BLaER1 (cell line): ENCODE measurements at regions not wholly inside any gene's neighbourhood (a gene's known extent, or its start where the extent isn't known, plus 50 kb on each side); places are given as distances from the start of the nearest gene placed in this dataset.

ENCODE experiments used
- H3K27ac ChIP-seq: shearing (Covaris generic); formaldehyde crosslinking; 2 replicates; pipeline ENCODE4 v1.8.1; 2022
- H3K27me3 ChIP-seq: shearing (Covaris generic); formaldehyde crosslinking; 2 replicates; pipeline ENCODE4 v1.8.1; 2022
- H3K36me3 ChIP-seq: shearing (Covaris generic); formaldehyde crosslinking; 2 replicates; pipeline ENCODE4 v1.8.1; 2022
- H3K4me1 ChIP-seq: shearing (Covaris generic); formaldehyde crosslinking; 2 replicates; pipeline ENCODE4 v1.8.1; 2022
- H3K4me2 ChIP-seq: shearing (Covaris generic); formaldehyde crosslinking; 2 replicates; pipeline ENCODE4 v1.8.1; 2022
- H3K4me3 ChIP-seq: shearing (Covaris generic); formaldehyde crosslinking; 2 replicates; pipeline ENCODE4 v1.8.1; 2022
- H3K9ac ChIP-seq: shearing (Covaris generic); formaldehyde crosslinking; 2 replicates; pipeline ENCODE4 v1.8.1; 2022
- H3K9me3 ChIP-seq: shearing (Covaris generic); formaldehyde crosslinking; 2 replicates; pipeline ENCODE4 v1.8.1; 2022
- H4K20me1 ChIP-seq: shearing (Covaris generic); formaldehyde crosslinking; 2 replicates; pipeline ENCODE4 v1.8.1; 2022
- Cebpa-rat ChIP-seq: shearing (Covaris generic); IDR thresholded peaks from 2 replicates; pipeline ENCODE4 v1.8.1; 2022

GRCh38 chr9:135224286-135224877 lies 136.9 kb downstream of the OLFM1 start:
- no peaks in the 10 kb centered on the region for H3K27me3 ChIP-seq
- H3K9me3 ChIP-seq, result no peaks in the 10 kb centered on the region
- H3K36me3 ChIP-seq, result no peaks in the 10 kb centered on the region
- no peak; the same call in 1 of the 2 replicates for TF ChIP-seq Cebpa-rat
- H3K4me1 ChIP-seq, result peaks cover 78% of the 10 kb centered on the region
- no peaks in the 10 kb centered on the region for H4K20me1 ChIP-seq
- peak overlapping the region; percentile 93 for H3K4me2 ChIP-seq
- no peak overlapping the region for H3K4me3 ChIP-seq
- H3K9ac ChIP-seq, result no peak overlapping the region
- H3K27ac ChIP-seq, result peak overlapping the region; percentile 8; the same call in 1 of the 2 replicates

GRCh38 chr9:135224921-135225541 lies 137.6 kb downstream of the OLFM1 start:
- peak overlapping the region; percentile 93 for H3K4me2 ChIP-seq

GRCh38 chr9:135225619-135226228 lies 138.3 kb downstream of the OLFM1 start:
- H3K4me1 ChIP-seq, result peaks cover 66% of the 10 kb centered on the region

More at GRCh38 chr9:135224921-135225541, 137.6 kb downstream of the OLFM1 start:
- Histone ChIP-seq H3K9ac (no peak overlapping the region), H3K4me1 (peaks cover 72% of the 10 kb centered on the region), H3K36me3 (no peaks in the 10 kb centered on the region), H3K9me3 (no peaks in the 10 kb centered on the region), H3K27me3 (no peaks in the 10 kb centered on the region), H3K27ac (peak overlapping the region; percentile 8; the same call in 1 of the 2 replicates), H3K4me3 (no peak overlapping the region), H4K20me1 (no peaks in the 10 kb centered on the region)
- no peak for TF ChIP-seq Cebpa-rat

GRCh38 chr9:135226369-135227050 lies 139.0 kb downstream of the OLFM1 start:
- Histone ChIP-seq H3K4me3 (no peak overlapping the region), H3K27ac (no peak overlapping the region), H4K20me1 (no peaks in the 10 kb centered on the region), H3K27me3 (no peaks in the 10 kb centered on the region), H3K9me3 (no peaks in the 10 kb centered on the region), H3K4me2 (no peak overlapping the region), H3K4me1 (peaks cover 58% of the 10 kb centered on the region), H3K36me3 (no peaks in the 10 kb centered on the region), H3K9ac (no peak overlapping the region)
- no peak for TF ChIP-seq Cebpa-rat

More at GRCh38 chr9:135225619-135226228, 138.3 kb downstream of the OLFM1 start:
- no peaks in the 10 kb centered on the region for H3K9me3 ChIP-seq
- H3K4me3 ChIP-seq, result no peak overlapping the region
- H3K27ac ChIP-seq, result no peak overlapping the region
- no peak for TF ChIP-seq Cebpa-rat
- H3K9ac ChIP-seq, result no peak overlapping the region
- H3K27me3 ChIP-seq, result no peaks in the 10 kb centered on the region
- peak overlapping the region; percentile 93 for H3K4me2 ChIP-seq
- no peaks in the 10 kb centered on the region for H3K36me3 ChIP-seq
- H4K20me1 ChIP-seq, result no peaks in the 10 kb centered on the region

GRCh38 chr9:135227641-135228251 lies 140.3 kb downstream of the OLFM1 start:
- TF ChIP-seq Cebpa-rat, result no peak
- Histone ChIP-seq H3K27me3 (no peaks in the 10 kb centered on the region), H3K27ac (peak overlapping the region; percentile 22; the same call in 1 of the 2 replicates), H3K4me3 (no peak overlapping the region), H3K9me3 (no peaks in the 10 kb centered on the region), H3K4me1 (peaks cover 54% of the 10 kb centered on the region), H3K4me2 (peak overlapping the region; percentile 0; the same call in 1 of the 2 replicates), H3K36me3 (no peaks in the 10 kb centered on the region), H3K9ac (no peak overlapping the region), H4K20me1 (no peaks in the 10 kb centered on the region)

- Histone ChIP-seq H3K27me3 (no peaks in the 10 kb centered on the region), H3K4me3 (no peak overlapping the region), H3K4me2 (no peak overlapping the region), H3K4me1 (peaks cover 47% of the 10 kb centered on the region), H4K20me1 (no peaks in the 10 kb centered on the region), H3K36me3 (no peaks in the 10 kb centered on the region), H3K27ac (no peak overlapping the region), H3K9me3 (no peaks in the 10 kb centered on the region), H3K9ac (no peak overlapping the region)
- no peak for TF ChIP-seq Cebpa-rat
These were observed 141.0 kb downstream of the OLFM1 start for GRCh38 chr9:135228345-135228982.

- Histone ChIP-seq H3K9me3 (peaks cover 4% of the 10 kb centered on the region), H4K20me1 (no peaks in the 10 kb centered on the region), H3K9ac (no peak overlapping the region), H3K4me3 (no peak overlapping the region), H3K27ac (no peak overlapping the region), H3K4me2 (no peak overlapping the region), H3K27me3 (no peaks in the 10 kb centered on the region), H3K36me3 (no peaks in the 10 kb centered on the region), H3K4me1 (peaks cover 40% of the 10 kb centered on the region)
- TF ChIP-seq Cebpa-rat, result no peak
These were observed 141.6 kb downstream of the OLFM1 start for GRCh38 chr9:135228983-135229625.

- Histone ChIP-seq H3K4me3 (no peak overlapping the region), H3K36me3 (no peaks in the 10 kb centered on the region), H3K27ac (no peak overlapping the region), H3K4me2 (no peak overlapping the region), H3K9ac (no peak overlapping the region), H3K4me1 (peaks cover 33% of the 10 kb centered on the region), H4K20me1 (no peaks in the 10 kb centered on the region), H3K9me3 (peaks cover 9% of the 10 kb centered on the region), H3K27me3 (no peaks in the 10 kb centered on the region)
- no peak for TF ChIP-seq Cebpa-rat
These were observed 142.4 kb downstream of the OLFM1 start for GRCh38 chr9:135229701-135230385.
